ENCODE measurements at regions not wholly inside any gene's neighbourhood (a gene's known extent, or its start where the extent isn't known, plus 50 kb on each side); places are given as distances from the start of the nearest gene placed in this dataset.
A peak's percentile ranks its signal among the peaks of the same experiment; 100 is the strongest.

DNA sequence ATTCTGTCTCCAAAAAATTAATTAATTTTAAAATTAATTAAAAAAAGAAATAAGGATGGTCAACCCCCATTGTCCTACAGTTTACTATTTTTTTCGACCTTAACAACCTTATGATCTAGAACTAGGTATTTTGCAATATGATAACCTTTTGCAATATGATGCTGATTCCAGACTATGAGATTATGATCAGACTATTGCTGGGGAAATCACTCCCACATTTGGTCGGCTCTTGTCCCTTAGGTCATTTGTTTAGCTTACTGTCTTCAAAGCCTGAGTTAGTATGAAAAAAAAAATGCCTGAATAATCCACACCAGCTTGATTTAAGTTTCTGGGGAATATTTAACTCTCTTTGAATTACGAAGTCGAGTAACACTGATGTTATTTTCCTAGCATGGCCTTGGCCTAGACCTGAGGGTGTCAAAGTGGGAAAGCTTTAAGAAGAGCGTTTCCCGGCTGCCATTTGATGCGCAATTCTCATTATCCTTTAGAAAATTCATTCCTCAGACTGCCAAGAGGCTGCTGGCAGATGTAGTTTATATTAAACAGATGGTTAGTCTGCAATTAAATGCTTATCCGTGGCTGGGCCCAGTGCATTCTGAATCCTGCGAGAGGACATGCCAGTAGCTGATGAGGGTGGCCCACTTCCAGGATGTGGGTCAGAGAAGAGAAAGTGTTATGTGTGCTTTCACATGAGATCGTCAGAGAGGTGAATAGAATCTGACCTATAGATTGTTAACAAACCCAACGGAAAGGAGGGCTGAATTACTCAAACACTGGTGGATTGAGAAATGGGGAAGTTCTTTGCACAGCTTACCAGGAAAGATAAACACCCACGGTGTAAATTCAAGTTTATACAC is 496.0 kb upstream of the THBS1 start:
- DNase-seq (ENCODE audit: low read depth): peak; percentile 90

DNA sequence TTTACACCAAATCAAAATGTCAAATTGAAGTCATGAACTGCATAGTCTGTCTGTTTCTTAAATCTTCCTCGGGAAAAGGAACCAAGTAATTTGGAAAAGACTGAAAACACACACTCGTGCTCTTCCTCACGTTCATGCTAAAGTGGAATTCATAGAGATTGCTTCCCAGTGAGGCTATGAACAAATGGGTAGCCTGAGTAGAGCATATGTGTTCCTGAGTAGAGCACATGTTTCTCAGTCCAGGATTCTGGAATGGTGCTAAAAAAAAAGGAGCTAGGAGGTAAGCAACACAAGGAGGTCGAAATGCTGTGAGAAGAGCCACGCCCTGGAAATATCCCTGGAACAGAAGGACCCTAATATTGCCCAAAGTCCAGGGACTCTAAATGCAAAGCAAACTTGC is 494.2 kb upstream of the THBS1 start:
- DNase-seq (ENCODE audit: low read depth): no peak

DNA sequence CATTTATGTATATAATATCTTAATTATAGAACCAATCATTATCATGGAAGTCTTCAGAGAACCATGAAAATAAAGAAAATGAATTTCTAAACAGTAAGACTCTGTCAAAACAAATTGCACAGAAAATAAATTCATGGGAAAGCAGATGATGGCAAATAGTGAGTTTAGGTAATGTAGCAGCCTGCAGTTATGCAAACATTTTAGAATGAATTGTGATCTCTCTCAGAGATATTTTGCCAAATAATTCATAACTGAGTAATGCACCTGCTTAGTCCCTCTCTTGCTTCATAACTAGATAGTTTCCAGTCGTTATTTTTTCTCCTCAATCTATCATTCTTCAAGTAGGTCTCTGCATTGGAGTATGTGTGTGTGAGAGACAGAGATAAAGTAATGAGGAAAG is 492.7 kb upstream of the THBS1 start:
- DNase-seq (ENCODE audit: low read depth): no peak

DNA sequence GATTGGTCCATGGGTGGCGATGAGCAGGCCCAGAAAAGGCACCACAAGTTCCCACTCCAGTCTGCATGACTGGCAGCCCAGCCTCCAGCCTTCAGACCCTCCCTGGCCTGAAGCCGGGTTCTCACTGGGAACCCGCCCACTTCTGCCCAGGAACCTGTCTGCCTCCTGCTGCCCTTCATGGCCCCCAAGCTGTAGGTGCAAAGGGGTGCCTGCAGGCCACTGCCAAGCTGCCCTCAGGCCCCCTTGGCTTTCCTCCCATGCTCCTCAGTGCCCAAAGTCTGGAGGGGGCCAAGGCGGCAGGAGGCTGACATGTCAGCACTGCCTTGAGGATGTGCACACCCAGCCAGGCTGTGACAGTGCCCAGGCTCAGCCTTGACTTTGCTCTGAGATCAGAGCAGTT is 488.5 kb upstream of the THBS1 start:
- DNase-seq (ENCODE audit: low read depth): no peak

DNA sequence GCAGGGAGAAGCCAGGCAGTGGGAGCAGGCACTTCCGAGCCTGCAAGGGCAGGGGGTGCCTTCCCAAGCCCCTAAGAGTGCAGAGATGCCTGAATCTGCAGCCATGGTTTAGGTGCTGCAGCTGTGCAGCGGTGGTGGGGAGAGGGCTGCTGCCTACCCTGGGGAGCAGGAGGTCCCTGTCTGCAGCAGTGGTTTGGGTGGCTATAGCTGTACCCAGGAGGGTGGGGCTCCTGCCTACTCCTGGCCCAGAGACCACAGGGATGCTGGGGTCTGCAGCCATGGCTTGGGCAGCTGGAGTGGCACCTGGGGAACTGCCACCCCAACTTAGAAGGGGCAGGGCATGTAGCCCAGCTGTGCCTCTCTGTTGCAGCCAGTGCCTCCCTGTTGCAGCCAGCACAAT is 488.1 kb upstream of the THBS1 start:
- DNase-seq (ENCODE audit: low read depth): no peak

DNA sequence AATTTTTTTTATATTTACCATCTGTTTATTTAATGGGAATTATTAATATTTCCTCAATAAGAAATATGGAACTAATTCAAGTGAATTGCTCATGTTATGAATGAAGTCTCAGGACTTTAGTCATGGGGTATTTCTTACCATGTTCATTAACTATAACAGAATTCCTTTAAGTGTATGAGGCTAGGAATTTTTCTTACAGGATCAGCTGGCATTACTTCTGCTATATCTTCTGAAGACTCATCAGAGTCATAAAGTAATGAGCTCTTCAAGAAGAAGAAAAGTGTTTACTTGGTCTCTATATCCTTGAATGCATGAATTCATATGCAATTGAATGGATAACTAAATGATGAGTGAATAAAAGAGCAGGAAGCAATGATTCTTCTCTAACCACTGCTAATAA is 486.8 kb upstream of the THBS1 start:
- no peak for DNase-seq (ENCODE audit: low read depth)

DNA sequence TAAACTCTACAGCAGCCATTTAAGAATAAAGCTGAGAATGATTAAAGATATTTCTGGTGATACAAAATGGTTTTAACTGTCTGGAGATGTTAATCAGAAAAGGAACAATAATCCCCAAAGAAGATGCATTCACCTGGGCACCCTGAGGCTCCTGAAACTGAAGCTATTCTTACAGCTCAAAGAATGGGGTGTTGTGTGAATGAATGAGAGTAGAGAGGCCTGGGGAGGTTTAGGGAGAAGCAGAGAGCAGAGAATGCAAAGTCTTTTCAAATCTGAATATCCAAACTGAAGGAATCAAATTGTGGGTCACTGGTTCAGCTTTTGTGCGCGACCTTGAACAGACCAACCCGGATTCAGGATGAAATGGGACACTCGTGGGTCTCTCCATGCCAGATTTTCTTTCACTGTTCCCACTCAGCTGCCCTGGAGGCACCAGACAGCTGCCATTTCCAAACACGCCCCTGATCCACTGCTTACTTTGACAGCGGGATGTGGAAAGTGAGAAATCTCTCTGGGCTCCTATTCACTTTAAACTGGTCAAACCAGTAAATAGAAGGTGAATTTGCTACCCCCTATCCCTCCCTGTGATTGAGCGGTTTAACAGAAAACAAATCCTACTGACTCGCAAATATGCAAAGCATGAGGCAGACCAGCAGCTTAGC is 485.5 kb upstream of the THBS1 start:
- DNase-seq (ENCODE audit: low read depth): no peak

DNA sequence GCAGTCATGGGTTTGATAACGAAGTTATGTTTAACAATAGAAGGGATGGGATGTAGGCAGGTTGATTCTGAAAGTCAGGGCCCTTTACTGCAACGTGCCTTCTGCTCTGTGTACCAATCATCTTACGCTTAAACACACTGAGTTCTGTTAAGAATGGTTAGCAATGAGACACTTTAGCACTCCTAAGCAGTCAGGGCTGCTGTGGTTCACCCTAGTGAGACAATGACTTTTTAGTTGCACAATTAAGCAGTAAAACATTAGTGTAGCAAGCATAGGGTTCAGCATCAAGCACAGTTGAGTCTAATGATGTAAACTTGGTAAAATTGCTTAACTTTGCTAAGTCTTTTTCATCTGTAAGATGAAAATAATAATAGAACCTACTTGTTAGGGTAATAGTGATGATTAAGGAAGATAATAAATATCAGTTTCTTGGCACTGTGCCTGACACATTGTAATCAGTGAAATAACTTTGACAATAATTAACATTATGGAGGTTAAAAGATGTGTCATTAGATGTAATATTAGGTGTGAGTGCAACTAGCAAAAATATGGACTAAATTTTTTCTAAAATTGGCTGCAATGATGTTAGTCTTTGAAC is 484.2 kb upstream of the THBS1 start:
- no peak for DNase-seq (ENCODE audit: low read depth)

DNA sequence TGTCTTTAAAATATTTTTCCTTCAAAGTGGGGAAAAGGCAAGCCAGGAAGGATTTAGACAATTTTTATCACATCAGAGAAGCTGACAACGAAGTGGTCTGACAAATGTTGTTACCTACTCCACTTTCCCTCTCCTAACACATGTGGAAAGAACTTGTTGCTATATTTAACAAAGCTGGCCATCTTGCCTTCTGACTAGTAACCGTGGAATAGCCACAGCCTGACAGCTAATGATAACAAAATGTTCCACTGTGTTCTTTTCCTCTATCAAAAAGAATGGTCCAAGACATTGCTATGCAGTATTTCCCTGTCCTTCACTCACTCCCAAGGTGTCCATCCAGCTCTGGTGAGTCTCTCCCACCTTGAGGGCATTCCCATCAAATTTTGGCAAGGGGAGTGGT is 481.4 kb upstream of the THBS1 start:
- no peak for DNase-seq (ENCODE audit: low read depth)

DNA sequence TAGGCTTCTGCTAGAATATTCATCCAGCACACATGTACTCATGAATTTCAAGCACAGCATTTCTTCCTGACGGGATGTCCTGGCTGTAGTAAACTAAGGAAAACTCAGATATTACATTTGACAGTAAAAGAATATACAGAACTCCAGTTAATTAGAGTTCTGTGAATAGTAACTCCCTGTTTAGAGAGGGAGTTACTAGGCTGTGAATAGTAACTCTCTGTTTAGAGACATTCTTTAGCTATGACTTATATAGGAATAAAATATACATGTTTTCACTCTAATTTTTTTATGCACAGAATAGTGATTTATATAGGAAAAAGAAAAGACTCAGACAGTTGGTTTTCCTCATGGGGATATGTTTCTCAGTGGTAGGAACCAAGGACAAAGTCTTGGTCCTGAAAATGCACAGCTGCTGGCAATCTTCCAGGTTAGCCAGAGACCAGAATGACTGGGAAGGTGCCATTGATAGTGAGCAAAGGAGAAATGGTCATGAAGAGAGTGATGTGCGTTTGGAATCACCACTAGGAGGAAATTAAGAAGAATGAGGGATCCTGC is 480.7 kb upstream of the THBS1 start:
- DNase-seq (ENCODE audit: low read depth): no peak

DNA sequence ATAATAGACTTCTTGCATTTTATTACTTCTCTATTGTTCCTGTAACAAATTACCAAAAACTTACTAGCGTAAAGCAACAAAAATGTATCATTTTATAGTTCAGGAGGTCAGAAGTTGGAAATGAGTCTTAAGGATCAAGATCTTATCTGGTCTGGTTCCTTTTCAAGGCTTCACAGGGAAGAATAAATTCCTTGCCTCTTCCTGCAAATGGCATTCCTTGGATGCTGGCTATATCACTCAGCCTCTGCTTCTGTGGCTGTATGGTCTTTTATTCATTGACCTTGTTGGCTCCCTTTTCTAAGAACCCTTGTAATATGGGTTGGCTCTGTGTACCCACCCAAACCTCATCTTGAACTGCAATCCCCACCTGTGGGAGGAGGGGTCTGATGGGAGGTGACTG is 478.4 kb upstream of the THBS1 start:
- DNase-seq (ENCODE audit: low read depth): no peak

DNA sequence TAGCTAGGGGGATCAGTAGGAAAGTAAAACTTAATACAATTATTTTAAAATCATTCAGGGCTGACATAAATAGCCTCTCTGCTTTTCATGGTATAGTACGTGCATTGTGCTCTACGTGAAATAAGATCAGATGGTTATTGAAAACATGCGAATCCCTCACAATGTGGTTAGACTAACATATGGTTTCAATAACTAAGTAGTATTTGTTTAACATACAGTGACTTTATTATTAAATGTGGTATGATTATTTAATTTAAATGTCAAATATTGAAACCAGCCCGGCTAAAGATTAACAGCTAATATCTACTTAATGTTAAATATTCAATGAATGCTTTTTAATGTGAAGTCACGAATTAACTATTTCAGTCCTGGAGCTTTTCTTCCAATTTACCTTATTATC is 473.9 kb upstream of the THBS1 start:
- no peak for DNase-seq (ENCODE audit: low read depth)

DNA sequence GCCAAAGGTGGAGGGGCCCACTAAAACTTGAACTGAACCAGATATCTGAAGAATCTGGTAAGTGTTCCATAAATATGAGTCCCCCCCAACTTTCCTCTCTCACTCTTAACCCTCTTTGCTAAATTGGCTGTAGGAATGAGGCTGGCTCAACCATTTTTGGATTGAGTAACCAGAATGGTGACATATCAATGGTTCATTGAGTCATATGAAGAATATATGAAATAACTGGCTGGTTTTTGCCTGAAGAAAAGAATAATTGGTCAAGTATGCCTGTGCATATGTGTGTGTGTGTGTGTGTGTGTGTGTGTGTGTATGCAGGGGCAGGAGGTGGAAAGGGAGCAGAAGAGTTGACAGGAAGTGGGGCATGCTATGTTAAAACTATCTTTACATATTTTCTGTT is 472.9 kb upstream of the THBS1 start:
- peak; percentile 67 for DNase-seq (ENCODE audit: low read depth)

DNA sequence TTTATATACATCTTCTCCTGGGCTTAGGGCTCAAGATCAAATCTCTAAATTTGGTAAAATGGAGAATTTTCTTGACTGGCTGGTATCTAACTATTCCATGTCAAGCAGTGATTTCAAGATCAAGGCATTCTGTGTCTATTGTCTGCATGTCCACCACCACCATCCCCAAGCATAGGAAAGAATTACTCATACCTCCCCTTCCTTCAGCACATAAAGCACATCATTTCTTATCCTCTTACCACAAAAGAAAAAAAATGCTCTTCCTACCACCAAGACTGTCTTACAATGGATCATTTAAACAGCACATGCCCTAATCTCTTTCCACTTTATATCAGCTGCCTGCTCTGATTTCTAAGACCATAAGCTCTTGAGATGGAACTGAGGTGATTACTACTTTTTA is 470.5 kb upstream of the THBS1 start:
- peak; percentile 10 for DNase-seq (ENCODE audit: low read depth)

DNA sequence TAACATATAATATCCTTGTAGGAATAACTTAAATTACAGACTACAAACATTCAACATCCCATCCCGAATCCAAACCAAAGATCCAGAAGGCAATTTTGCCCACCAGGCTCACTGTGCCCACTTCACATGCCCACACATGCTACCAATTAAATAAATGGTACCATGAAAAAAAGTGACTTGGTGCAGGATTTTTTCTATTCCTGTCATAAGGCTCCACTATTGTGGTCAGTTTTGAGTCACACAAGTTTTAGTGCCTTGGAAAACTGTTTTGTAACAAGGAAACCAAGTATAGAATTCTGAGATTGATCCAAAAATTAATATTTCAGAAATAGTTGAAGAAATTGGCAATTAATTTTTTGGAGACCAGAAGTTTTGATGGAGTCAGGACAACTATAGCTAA is 470.1 kb upstream of the THBS1 start:
- no peak for DNase-seq (ENCODE audit: low read depth)

DNA sequence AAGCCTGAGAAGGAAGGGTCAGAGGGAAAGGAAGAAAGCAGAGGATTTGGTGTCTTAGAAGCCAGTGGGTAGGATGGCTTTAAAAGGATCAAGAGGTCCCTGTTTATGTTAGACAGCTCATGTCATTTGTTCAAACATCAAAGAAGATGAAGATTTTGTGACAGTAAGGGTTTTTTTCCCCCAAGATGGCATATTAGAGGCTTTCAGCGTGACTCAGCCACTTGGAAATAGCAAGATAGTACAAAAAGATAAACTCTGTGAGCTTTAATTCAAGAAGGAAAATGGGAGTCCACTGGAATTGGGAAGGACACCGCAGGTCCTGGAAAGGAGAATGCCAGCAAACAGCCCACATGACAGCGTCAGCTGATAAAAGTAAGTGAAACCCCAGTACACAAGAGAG is 467.1 kb upstream of the THBS1 start:
- DNase-seq (ENCODE audit: low read depth): no peak

DNA sequence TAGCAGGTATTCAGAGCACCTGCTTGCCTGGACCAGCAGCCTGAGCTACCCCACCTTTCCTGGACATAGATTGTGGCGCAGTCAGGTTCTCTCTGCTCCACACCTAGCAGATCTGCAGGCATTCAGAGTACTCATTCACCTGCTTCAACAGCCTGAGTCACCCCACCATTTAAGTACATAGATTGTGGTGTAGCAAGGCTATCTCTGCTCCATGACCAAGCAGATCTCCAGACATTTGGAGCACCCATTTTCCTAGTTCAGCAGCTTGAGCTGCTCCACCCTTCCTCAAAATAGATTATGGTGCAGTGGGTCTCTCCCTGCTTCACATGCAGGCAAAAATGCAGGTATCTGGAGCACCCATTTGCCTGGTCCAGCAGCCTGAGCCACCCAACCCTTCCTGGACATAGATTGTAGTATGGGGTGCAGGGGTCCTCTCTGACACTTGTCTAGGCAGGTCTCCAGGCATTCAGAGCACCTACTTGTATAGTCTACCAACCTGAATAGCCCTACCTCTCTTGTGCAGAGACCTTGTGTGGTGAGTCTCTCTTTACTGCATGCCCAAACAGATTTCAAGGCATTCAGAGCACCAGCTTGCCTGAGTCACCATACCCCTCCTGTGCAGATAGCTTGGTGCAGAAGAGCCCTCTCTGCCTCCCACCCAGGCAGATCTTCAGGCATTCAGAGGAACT is 466.0 kb upstream of the THBS1 start:
- DNase-seq (ENCODE audit: low read depth): no peak

DNA sequence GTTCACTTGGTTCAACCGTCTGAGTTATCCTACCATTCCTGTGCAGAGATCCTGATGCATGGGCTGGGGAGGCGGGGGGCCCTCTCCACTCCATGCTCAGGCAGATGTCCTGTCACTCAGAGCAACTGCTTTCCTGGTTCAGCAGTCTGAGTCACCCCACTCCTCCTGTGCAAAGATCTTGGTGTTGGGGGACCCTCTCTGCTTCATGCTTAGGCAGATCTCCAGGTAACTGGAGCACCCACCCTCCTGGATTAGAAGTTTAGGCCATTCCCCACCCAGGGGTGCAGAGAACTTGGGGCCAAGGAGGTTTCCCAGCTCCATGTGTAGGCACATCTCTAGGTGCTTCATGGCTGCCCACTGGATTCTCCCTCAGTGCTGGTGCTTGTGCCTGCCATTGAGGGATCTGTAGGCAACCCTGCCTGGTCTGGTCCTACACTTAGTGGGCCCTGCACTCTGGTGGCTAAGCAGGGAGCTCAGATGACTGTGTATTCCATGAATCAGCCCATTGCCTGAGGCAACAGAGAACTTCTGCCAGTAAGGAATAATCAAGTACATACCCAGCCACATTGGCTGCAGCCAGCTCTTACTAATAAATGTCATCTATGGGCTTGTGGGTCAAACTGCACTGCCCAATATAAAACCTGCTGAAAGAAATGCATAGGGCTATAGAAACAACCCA is 465.4 kb upstream of the THBS1 start:
- peak; percentile 78 for DNase-seq (ENCODE audit: low read depth)

DNA sequence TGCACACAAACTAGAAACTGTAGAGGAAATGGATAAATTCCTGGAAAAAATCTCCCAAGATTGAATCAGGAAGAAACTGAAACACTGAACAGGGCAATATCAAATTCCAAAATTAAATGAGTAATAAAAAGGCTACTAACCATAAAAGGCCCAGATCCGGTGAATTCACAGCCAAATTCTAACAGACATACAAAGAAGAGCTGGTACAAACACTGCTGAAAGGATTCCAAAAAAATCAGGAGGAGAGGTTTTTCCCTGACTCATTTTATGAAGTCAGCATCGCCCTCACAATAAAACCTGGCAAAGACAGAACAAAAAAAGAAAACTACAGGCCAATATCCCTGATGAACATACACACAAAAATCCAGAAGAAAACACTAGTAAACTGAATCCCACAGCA is 462.4 kb upstream of the THBS1 start:
- peak; percentile 83 for DNase-seq (ENCODE audit: low read depth)

DNA sequence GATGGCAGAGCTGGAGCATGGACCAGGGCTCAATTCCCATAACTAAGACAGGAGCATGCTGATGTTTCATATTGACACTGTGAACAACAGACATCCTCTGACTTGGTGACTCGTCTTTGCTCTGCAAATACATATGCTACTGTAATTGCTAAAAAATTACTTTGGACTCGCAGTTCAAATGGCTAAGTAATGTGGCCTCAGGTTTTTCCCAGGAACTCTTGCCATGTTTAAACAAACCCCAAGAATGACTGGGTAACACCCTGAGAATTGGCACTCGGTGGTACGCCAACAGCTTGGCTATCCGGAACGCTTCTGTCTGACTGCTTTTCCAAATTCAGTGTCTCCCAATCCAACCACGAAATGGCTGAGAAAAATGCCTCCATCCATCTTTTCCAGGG is 456.7 kb upstream of the THBS1 start:
- DNase-seq (ENCODE audit: low read depth): no peak

DNA sequence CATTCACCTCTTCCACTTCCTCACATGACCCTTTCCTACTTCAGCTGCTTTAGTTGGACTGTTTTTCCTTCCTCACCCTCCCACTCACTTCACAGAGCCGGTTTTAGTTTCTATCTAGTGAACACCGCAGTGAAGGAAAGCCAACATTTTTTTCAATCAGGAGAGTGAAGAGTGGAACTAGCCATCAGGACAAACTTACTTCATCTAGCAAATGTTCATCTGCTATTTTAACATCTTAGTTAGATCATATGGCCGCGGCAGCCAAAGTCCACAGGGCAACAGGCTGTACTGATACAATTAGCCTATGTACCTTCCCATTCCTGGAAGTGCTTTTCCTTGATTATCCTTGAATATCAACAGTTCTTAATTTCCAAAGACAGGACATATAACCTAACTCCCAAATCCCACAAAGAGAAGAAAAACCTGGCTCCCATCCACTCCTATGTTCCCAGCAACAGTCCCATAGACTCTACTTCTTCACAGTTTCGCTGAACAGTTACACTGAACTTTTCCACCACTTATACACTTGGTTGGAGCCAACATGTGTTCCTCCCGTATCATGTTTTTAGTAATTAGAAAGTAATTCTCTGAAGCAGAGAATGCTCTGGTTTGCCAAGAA is 456.2 kb upstream of the THBS1 start:
- peak; percentile 15 for DNase-seq (ENCODE audit: low read depth)

All from fibroblast of gingiva (primary cell).